ENCODE measurements at regions not wholly inside any gene's neighbourhood (a gene's known extent, or its start where the extent isn't known, plus 50 kb on each side); places are given as distances from the start of the nearest gene placed in this dataset.

GRCh38 chr2:220779931-220780330, 792.2 kb downstream of the EPHA4 start:
- Mint-ChIP-seq H3K27me3 (peaks cover 0 to 17% (median 6%) of the 10 kb centered on the region in 5 donors), H3K4me3 (no peak overlapping the region), H3K4me1 (no peaks in the 10 kb centered on the region), H3K36me3 (no peaks in the 10 kb centered on the region), H3K27ac (no peak overlapping the region), H3K9me3 (peaks cover 0 to 6% (median 0%) of the 10 kb centered on the region in 11 donors)
- Histone ChIP-seq H3K9me3 (ENCODE audit: control insufficient read depth in 2 of 3, low read length in 3 of 3) (no peaks in the 10 kb centered on the region), H3K4me3 (ENCODE audit: low read length) (no peak overlapping the region), H3K27me3 (ENCODE audit: control insufficient read depth in 2 of 2, insufficient read depth in 2 of 2, low read length in 2 of 2) (no peaks in the 10 kb centered on the region), H3K36me3 (ENCODE audit: control insufficient read depth in 2 of 3, insufficient read depth in 3 of 3, low read length in 3 of 3) (no peaks in the 10 kb centered on the region), H3K27ac (ENCODE audit: low read depth, low read length) (no peak overlapping the region), H3K4me1 (ENCODE audit: control insufficient read depth in 2 of 2, insufficient read depth in 2 of 2, low read length in 2 of 2) (no peaks in the 10 kb centered on the region)
- POLR2A ChIA-PET, result no interaction called here
- intact Hi-C loops (cut with micrococcal nuclease), result no loop called here
- DNase-seq (no peak), ATAC-seq (no peak)
- CTCF ChIA-PET, result no interaction called here

GRCh38 chr2:220781622-220782241, 790.4 kb downstream of the EPHA4 start:
- peaks cover 0 to 6% (median 0%) of the 10 kb centered on the region in 11 donors for H3K9me3 Mint-ChIP-seq
- no peaks in the 10 kb centered on the region for H3K4me1 Mint-ChIP-seq

GRCh38 chr2:220782609-220783113, 789.4 kb downstream of the EPHA4 start:
- CTCF ChIA-PET, result no interaction called here

More at GRCh38 chr2:220781622-220782241, 790.4 kb downstream of the EPHA4 start:
- Mint-ChIP-seq H3K27me3 (peaks cover 0 to 12% (median 0%) of the 10 kb centered on the region in 5 donors), H3K4me3 (no peak overlapping the region), H3K27ac (no peak overlapping the region), H3K36me3 (no peaks in the 10 kb centered on the region)
- H3K27ac ChIP-seq (ENCODE audit: low read depth, low read length), result no peak overlapping the region
- ChIA-PET CTCF (no interaction called here), POLR2A (no interaction called here)
- H3K27me3 ChIP-seq (ENCODE audit: control insufficient read depth in 2 of 2, insufficient read depth in 2 of 2, low read length in 2 of 2), result no peaks in the 10 kb centered on the region
- DNase-seq (no peak), ATAC-seq (no peak)
- no peak overlapping the region for H3K4me3 ChIP-seq (ENCODE audit: low read length)
- no peaks in the 10 kb centered on the region for H3K4me1 ChIP-seq (ENCODE audit: control insufficient read depth in 2 of 2, insufficient read depth in 2 of 2, low read length in 2 of 2)
- intact Hi-C loops (cut with micrococcal nuclease), result no loop called here
- no peaks in the 10 kb centered on the region for H3K36me3 ChIP-seq (ENCODE audit: control insufficient read depth in 2 of 3, insufficient read depth in 3 of 3, low read length in 3 of 3)
- H3K9me3 ChIP-seq (ENCODE audit: control insufficient read depth in 2 of 3, low read length in 3 of 3), result no peaks in the 10 kb centered on the region

GRCh38 chr2:220783671-220784070, 788.4 kb downstream of the EPHA4 start:
- CTCF ChIA-PET, result no interaction called here
- Mint-ChIP-seq H3K4me1 (no peaks in the 10 kb centered on the region), H3K27me3 (peaks cover 0 to 10% (median 5%) of the 10 kb centered on the region in 5 donors), H3K4me3 (no peak overlapping the region), H3K27ac (no peak overlapping the region), H3K9me3 (peaks cover 0 to 4% (median 0%) of the 10 kb centered on the region in 11 donors), H3K36me3 (no peaks in the 10 kb centered on the region)
- POLR2A ChIA-PET, result no interaction called here
- no peaks in the 10 kb centered on the region for H3K9me3 ChIP-seq (ENCODE audit: control insufficient read depth in 2 of 3, low read length in 3 of 3)
- H3K4me3 ChIP-seq (ENCODE audit: low read length), result no peak overlapping the region
- no peaks in the 10 kb centered on the region for H3K36me3 ChIP-seq (ENCODE audit: control insufficient read depth in 2 of 3, insufficient read depth in 3 of 3, low read length in 3 of 3)
- intact Hi-C loops (cut with micrococcal nuclease), result no loop called here
- no peaks in the 10 kb centered on the region for H3K27me3 ChIP-seq (ENCODE audit: control insufficient read depth in 2 of 2, insufficient read depth in 2 of 2, low read length in 2 of 2)
- no peaks in the 10 kb centered on the region for H3K4me1 ChIP-seq (ENCODE audit: control insufficient read depth in 2 of 2, insufficient read depth in 2 of 2, low read length in 2 of 2)
- DNase-seq (no peak), ATAC-seq (no peak)
- H3K27ac ChIP-seq (ENCODE audit: low read depth, low read length), result no peak overlapping the region

More at GRCh38 chr2:220782609-220783113, 789.4 kb downstream of the EPHA4 start:
- no peak for ATAC-seq
- POLR2A ChIA-PET, result no interaction called here
- Mint-ChIP-seq H3K4me3 (no peak overlapping the region), H3K4me1 (no peaks in the 10 kb centered on the region), H3K27ac (no peak overlapping the region), H3K36me3 (no peaks in the 10 kb centered on the region), H3K27me3 (peaks cover 0 to 12% (median 0%) of the 10 kb centered on the region in 5 donors), H3K9me3 (peaks cover 0 to 5% (median 0%) of the 10 kb centered on the region in 11 donors)
- H3K4me3 ChIP-seq (ENCODE audit: low read length), result no peak overlapping the region
- H3K27ac ChIP-seq (ENCODE audit: low read depth, low read length), result no peak overlapping the region
- DNase-seq, result no peak
- no peaks in the 10 kb centered on the region for H3K27me3 ChIP-seq (ENCODE audit: control insufficient read depth in 2 of 2, insufficient read depth in 2 of 2, low read length in 2 of 2)
- H3K9me3 ChIP-seq (ENCODE audit: control insufficient read depth in 2 of 3, low read length in 3 of 3), result no peaks in the 10 kb centered on the region
- intact Hi-C loops (cut with micrococcal nuclease), result no loop called here
- no peaks in the 10 kb centered on the region for H3K36me3 ChIP-seq (ENCODE audit: control insufficient read depth in 2 of 3, insufficient read depth in 3 of 3, low read length in 3 of 3)
- no peaks in the 10 kb centered on the region for H3K4me1 ChIP-seq (ENCODE audit: control insufficient read depth in 2 of 2, insufficient read depth in 2 of 2, low read length in 2 of 2)

- no peak overlapping the region for H3K4me3 Mint-ChIP-seq
- peaks cover 0 to 10% (median 6%) of the 10 kb centered on the region in 5 donors for H3K27me3 Mint-ChIP-seq
- H3K27me3 ChIP-seq (ENCODE audit: control insufficient read depth in 2 of 2, insufficient read depth in 2 of 2, low read length in 2 of 2), result no peaks in the 10 kb centered on the region
- H3K36me3 Mint-ChIP-seq, result no peaks in the 10 kb centered on the region
- intact Hi-C loops (cut with micrococcal nuclease), result no loop called here
- CTCF ChIA-PET, result no interaction called here
- H3K9me3 Mint-ChIP-seq, result peaks cover 0 to 2% (median 0%) of the 10 kb centered on the region in 11 donors
- H3K27ac Mint-ChIP-seq, result no peak overlapping the region
- H3K4me1 Mint-ChIP-seq, result no peaks in the 10 kb centered on the region
- no peaks in the 10 kb centered on the region for H3K36me3 ChIP-seq (ENCODE audit: control insufficient read depth in 2 of 3, insufficient read depth in 3 of 3, low read length in 3 of 3)
- no peak overlapping the region for H3K27ac ChIP-seq (ENCODE audit: low read depth, low read length)
- H3K9me3 ChIP-seq (ENCODE audit: control insufficient read depth in 2 of 3, low read length in 3 of 3), result no peaks in the 10 kb centered on the region
- ATAC-seq (no peak), DNase-seq (no peak)
- POLR2A ChIA-PET, result no interaction called here
- H3K4me1 ChIP-seq (ENCODE audit: control insufficient read depth in 2 of 2, insufficient read depth in 2 of 2, low read length in 2 of 2), result no peaks in the 10 kb centered on the region
- no peak overlapping the region for H3K4me3 ChIP-seq (ENCODE audit: low read length)
Observed at GRCh38 chr2:220785178-220785577, 786.9 kb downstream of the EPHA4 start.

- ChIA-PET POLR2A (no interaction called here), CTCF (no interaction called here)
- intact Hi-C loops (cut with micrococcal nuclease), result no loop called here
- no peaks in the 10 kb centered on the region for H3K4me1 Mint-ChIP-seq
- Histone ChIP-seq H3K27ac (ENCODE audit: low read depth, low read length) (no peak overlapping the region), H3K4me3 (ENCODE audit: low read length) (no peak overlapping the region), H3K27me3 (ENCODE audit: control insufficient read depth in 2 of 2, insufficient read depth in 2 of 2, low read length in 2 of 2) (no peaks in the 10 kb centered on the region), H3K36me3 (ENCODE audit: control insufficient read depth in 2 of 3, insufficient read depth in 3 of 3, low read length in 3 of 3) (no peaks in the 10 kb centered on the region), H3K4me1 (ENCODE audit: control insufficient read depth in 2 of 2, insufficient read depth in 2 of 2, low read length in 2 of 2) (no peaks in the 10 kb centered on the region), H3K9me3 (ENCODE audit: control insufficient read depth in 2 of 3, low read length in 3 of 3) (no peaks in the 10 kb centered on the region)
- no peak for ATAC-seq
- no peak for DNase-seq
- no peak overlapping the region for H3K4me3 Mint-ChIP-seq
- peaks cover 0 to 2% (median 0%) of the 10 kb centered on the region in 11 donors for H3K9me3 Mint-ChIP-seq
- H3K36me3 Mint-ChIP-seq, result no peaks in the 10 kb centered on the region
- H3K27ac Mint-ChIP-seq, result no peak overlapping the region
- H3K27me3 Mint-ChIP-seq, result peaks cover 0 to 10% (median 6%) of the 10 kb centered on the region in 5 donors
Observed at GRCh38 chr2:220786216-220786615, 785.9 kb downstream of the EPHA4 start.

- Mint-ChIP-seq H3K36me3 (no peaks in the 10 kb centered on the region), H3K27ac (no peak overlapping the region), H3K4me3 (no peak overlapping the region), H3K4me1 (no peaks in the 10 kb centered on the region), H3K9me3 (peaks cover 0 to 2% (median 0%) of the 10 kb centered on the region in 11 donors), H3K27me3 (peaks cover 0 to 8% (median 6%) of the 10 kb centered on the region in 5 donors)
- ATAC-seq (no peak), DNase-seq (no peak)
- H3K9me3 ChIP-seq (ENCODE audit: control insufficient read depth in 2 of 3, low read length in 3 of 3), result no peaks in the 10 kb centered on the region
- no peak overlapping the region for H3K27ac ChIP-seq (ENCODE audit: low read depth, low read length)
- no peaks in the 10 kb centered on the region for H3K4me1 ChIP-seq (ENCODE audit: control insufficient read depth in 2 of 2, insufficient read depth in 2 of 2, low read length in 2 of 2)
- no peaks in the 10 kb centered on the region for H3K27me3 ChIP-seq (ENCODE audit: control insufficient read depth in 2 of 2, insufficient read depth in 2 of 2, low read length in 2 of 2)
- intact Hi-C loops (cut with micrococcal nuclease), result no loop called here
- ChIA-PET POLR2A (no interaction called here), CTCF (no interaction called here)
- no peak overlapping the region for H3K4me3 ChIP-seq (ENCODE audit: low read length)
- no peaks in the 10 kb centered on the region for H3K36me3 ChIP-seq (ENCODE audit: control insufficient read depth in 2 of 3, insufficient read depth in 3 of 3, low read length in 3 of 3)
Observed at GRCh38 chr2:220787251-220787650, 784.9 kb downstream of the EPHA4 start.
